ENCODE measurements at regions not wholly inside any gene's neighbourhood (a gene's known extent, or its start where the extent isn't known, plus 50 kb on each side); places are given as distances from the start of the nearest gene placed in this dataset.

DNA sequence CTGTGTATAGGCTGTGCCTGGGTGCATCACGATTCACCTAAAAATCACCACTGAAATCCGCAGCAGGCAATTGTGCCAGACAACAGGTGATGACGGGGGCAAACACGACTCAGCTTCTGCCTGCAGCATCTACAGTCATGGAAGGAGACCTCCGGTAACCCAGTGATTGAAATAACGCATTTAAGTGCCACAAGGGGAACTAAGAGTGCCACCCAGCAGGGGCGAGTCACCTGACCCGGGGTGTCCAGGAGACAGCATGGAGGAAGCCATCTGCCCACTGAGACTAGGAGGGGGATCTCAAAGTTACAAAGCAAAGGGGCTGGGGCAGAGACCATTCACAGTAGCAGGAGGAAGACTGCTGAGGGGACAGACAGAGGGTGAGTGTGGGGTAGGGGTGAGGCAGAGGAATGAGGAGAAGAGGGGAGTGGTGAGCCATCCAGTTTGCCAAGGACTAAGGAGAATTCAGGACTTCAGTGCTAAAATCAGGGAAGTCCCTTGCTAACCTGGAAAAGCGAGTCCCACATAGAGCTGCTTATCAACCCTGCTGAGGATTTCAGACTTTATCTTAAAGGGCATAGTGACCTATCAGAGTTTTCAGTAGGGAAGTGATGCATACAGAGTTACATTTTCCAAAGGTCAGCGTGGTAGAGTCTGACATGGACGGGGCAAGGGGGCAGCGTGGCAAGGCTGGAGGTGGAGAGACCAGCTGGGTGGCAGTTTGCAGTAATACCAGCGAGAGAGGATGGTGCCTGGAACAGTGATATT lies 256.7 kb upstream of the HES1 start:
- no peak for DNase-seq

DNA sequence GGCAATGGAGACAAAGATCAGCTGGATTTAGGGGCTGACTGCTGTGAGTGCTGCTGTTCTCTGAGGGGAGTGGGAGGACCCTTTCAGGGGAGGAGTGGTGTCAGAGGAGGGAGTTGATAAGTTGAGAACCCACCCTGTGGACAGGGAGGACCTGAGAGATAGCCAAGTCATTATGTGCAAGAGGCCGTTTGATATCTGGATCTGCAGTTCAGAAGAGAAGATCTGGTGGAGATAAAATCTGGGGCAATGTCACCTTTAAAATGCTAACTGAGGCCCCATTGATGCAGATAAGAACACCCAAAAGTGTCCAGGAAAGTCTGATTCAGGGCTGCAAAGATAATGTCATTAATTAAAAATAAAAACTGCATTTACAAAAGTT lies 256.1 kb upstream of the HES1 start:
- no peak for DNase-seq

DNA sequence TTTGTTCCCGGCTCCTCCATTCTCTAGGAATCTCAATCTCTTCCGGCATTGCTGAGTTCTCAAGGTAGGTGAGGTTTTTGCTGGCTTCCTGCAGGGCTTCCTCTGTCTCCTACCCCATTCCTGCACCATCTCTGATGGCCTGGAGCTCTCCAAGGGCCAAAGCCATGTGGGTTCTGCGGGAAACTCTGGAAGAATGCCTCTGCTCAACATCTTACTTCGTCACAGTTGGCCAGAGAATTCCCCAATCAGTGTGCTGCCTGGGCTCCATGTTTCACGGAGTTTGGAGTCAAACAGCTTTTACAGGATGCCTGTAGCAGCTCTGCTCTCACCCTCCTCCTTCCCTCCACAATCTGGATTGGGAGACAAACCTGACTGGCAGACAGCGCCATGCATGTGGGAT lies 253.9 kb upstream of the HES1 start:
- DNase-seq: no peak

DNA sequence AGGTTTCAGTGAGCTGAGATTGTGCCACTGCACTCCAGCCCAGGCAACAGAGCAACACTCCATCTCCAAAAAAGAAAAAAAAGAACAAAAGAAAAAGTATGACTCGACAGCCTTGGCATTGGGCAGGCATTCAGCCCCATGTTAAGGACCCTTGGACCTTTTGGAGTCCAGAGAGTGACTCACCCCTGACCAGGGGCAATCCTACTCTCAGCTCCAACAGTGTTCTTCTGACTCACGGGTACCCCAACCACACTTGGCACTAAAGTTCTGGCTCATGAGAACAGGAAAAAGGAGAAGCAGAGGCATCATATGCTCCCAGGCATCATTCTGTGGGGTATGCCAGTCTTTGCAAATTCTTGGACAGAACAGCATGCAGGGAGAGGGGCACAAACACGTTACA lies 252.4 kb upstream of the HES1 start:
- DNase-seq: no peak

DNA sequence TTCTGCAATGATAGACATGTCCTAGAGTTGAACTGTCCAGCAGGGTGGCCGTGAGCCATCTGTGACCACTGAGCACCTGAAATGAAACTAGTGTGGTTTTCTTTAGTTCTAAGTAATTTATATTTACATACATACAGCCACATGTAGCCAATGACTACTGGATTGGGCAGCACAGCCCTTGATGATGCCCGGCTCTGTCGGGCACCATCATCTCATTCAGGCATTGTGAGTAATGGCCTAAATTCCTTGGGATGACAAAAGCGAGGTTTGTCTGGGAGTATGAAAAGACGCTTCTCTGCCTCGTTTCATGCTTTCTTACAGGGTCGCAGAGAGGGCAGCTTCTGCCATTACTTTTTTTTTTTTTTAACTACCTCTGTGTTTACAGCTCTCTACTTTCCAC lies 251.9 kb upstream of the HES1 start:
- no peak for DNase-seq

DNA sequence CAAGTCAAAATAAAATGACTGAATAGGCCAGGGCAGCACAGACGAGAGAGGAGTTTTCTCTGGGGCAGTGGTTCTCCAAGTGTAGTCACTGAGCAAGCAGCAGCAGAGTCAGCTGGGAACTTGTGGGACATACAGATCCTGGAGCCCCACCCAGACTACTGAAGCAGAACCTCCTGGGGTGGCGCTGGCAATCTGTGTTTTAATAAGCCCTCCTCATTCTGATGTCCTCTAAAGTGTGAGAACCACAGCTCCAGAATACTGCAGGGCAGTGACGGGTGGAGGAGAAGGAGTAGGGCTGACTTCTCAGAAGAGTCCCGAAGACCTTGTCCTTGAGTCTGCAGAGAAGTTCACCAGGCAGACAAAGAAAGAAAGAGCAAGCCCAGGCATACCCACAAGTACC lies 251.3 kb upstream of the HES1 start:
- DNase-seq: no peak

DNA sequence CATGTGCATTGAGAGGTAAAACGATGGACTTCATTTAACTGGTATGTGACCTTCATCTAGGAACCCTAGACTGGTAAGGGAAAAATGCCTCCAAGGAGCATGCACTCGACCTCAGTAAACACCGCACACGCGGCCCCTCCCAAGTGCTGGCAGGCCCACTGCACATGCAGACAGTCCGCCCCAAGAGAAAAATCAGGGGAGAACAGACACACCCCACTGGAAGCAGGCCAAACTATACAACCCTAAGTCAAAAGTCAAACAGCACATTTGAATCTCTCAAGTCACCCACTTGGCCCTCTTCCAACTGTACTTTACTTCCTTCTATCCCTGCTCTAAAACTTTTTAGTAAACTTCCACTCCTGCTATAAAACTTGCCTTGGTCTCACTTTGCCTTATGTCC lies 250.1 kb upstream of the HES1 start:
- no peak for DNase-seq

DNA sequence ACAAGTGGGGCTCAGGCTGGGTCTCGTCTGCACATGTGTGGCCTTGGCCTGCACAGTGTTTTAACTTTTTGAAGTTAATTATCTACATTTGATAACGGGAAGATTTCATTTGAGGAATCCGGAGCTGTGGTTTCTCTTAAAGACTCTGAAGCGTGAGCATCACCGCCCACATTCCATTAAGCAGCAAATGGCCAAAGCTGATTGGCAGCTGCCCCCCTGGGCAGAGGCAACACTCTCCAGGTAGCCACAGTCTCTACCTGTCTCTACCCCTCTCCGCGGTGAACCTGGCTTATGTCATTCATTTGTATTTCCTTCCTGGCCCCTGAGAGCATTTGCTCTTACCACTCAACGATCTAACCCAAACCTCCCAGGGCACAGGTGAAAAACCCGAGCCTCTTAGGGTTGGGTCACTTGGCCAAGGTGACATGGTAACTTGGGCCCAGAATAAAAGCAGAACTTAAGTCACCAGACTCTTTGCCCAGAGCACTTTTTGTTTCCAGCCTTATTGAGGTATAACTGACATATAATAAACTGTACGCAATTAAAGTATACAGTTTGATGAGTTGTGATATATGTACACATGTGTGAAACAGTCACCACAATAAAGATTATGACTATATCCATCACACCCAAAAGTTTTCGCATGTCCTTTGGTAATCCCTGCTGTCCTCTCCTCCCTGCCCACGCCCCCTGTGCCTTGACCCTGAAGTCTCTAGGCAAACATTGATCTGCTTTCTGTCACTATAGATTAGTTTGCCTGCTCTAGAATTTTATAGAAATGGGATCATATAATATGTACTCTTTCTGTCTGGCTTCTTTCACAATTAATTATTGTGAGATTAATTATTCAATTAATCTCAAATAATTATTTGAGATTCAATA lies 245.7 kb upstream of the HES1 start:
- no peak for DNase-seq

DNA sequence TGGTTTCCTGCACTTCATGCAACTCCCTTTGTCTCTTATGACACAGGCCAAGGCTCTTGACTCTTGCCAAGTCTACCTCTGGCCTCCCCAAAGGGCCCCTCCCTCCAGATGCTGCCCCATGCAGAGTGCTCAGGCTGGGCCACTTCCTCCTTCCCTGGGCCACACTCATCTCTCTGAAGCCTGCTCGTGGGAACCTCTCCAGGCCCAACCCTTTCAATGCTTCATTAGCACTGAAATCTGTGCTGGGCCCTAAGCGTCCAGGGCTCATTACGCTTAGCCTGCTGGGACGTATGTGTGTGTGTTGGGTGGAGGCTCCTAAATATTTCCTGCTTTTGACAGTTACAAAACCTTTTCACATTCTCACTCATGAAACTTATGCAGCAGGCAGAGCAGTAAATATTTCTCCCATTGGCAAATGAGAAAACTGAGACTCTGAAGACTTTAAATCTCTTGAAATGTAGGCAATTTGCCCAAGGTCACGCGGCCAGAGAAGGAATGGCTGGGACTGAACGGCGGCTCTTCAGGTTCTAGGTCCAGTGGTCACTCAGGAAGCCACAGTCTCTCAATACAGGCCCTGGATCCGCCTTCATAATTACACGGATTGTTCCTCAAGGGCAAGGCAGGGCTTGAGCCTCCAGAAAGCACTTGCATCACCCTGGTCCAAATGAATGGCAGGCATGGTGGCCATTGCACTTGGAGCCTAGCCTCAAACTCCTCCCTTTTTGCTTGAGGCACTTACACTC lies 241.7 kb upstream of the HES1 start:
- no peak for DNase-seq

DNA sequence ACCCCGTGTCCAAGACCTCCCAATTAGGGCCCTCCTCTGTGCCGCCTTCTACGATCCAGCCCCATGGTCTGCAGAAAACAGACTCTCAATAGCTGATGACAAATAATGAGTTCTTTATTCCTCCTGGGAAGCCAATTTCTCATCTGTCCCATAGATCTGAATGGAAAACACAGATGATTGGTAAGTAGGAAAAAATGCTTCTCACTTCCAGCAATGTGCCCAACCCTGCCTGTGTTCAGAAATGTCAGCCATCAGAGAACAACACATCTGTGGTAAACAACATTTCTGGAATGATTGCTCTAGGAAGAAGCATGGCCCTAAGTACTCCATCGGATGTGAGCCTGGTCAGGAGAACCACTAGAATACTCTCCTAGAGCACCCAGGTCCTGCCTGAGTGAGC lies 240.5 kb upstream of the HES1 start:
- DNase-seq: no peak

DNA sequence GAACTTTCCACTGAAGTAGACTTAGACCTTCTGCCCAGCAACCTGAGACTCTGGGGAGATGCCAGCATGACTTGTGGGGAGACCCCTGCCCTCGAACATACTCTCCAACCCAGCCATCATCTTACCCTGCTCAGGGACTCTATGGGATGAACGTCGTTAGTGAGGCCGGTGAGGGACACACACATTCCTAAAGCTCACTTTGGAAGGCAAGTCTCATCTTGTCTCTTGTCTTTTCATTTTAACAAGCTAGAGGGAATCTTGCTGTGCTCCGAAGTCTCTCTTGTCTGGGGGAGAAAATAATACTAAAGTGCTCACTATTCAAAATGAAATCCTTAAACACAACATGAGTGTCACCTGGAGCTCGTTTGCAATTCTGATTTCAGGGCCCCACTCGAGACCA lies 239.5 kb upstream of the HES1 start:
- DNase-seq: no peak

DNA sequence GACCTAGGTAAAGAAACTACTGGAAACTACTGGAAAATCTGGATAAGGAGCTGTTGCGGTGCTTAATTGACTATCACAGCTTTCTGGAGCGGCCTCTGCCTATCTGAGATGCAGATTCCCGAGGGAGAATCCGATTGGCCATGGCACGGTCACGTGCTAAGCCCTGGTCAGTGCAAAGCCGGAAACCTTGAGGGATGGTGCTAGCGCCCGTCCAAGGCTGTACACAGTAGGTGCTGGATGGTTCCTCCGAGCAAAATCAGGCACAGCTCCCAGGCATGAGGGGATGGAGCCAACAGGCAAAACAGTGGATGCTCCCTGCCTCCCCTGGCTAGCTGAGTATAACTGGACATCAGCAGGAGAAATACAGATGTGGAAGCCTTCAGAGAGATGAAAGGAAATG lies 238.7 kb upstream of the HES1 start:
- no peak for DNase-seq

DNA sequence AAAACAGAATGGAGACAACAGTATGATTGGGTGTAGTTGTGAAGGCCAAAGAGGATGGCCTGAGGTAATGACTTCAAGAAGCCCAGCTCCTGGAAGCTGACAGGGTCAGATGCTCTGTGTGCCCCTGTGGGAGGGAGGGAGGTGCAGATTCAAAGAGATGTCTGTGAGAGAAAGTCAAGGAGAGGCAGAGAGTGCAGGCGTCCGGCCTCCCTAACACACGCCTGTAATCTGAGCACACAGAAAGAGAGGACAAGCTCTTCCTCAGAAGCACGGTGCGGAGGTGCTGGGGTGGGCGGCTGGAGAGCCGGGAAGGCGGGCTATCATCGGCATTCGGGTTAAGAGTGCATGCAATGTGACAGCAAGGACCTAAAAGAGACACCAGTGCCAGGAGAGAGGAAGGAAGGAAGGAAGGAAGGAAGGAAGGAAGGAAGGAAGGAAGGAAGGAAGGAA lies 238.2 kb upstream of the HES1 start:
- no peak for DNase-seq

DNA sequence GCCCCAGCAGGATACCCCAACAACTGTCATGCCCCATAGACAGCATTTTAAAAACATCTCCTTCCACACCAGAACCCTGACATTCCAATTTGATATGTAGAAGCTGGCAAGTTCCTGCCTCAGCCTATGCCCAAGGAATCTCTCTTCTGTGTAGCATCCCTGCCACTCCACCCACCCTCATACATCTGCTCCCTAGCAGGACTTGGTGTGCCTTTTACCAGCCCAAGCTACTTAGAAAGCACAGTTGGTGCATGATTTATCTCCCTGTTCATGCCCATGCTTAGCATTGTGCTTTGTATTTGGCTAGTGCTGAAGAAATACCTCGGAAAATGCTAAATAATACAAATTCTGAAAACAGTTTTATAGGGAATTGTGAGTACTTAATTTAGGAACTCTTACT lies 236.9 kb upstream of the HES1 start:
- DNase-seq: no peak

DNA sequence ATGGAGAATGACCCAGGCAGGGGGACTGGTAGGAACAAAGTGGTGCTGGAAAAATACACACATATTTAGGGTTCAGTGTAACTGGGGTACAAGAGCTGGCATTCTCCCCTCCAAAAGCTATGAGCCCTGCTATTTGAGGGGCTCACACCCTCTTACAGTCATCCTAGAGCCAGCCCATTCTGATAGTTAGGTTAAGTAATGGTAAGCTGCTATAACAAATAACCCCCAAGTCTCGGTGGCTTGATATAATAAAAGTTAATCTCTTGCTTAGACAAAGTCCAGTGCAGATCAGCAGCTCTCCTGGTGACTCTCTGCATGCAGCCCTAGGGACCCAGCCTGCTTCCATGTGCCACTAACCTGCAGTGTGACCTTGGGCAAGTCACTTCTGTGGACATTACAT lies 234.9 kb upstream of the HES1 start:
- DNase-seq: no peak

DNA sequence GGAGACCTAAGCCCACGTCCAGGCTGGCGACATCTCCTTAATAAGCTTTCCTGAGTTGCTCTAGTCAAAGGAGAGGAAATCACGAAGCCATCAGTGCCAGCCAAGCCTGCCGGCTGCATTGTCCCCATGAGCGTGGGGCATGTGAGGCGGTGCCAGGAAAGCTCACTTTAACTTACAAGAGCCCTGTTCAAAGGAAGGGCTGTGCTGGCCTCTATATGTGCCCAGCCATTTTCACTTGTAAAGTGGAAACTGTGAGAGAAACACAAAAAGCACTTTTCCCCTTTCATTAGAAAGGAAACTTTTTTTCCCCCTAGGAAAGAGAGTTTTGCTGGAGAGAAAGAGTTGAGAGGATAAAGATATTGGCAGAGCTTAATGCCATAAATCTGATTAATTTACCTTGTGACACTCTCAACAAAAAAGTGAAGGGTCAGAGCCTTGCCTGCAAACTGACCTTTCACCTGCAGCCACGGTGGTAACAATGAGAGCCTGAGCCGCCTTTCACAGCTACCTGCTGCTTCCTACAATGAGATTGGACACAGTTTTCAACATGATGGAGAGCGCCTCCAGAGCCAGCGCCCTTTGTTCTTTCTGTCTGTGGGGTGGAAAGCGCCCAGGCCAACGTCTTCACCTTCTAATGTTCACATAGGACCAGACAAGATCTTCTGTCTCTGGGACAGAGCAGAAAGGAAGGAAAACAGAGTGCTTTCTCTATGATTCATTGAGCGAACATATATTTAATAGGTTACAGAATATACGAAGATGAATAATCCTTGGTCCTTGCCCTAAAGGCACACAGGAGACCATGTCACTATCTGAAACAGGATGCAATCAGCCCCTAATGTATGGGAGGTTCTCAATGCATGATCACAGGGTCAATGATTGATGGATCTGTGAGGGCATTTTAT lies 233.1 kb upstream of the HES1 start:
- DNase-seq: no peak

DNA sequence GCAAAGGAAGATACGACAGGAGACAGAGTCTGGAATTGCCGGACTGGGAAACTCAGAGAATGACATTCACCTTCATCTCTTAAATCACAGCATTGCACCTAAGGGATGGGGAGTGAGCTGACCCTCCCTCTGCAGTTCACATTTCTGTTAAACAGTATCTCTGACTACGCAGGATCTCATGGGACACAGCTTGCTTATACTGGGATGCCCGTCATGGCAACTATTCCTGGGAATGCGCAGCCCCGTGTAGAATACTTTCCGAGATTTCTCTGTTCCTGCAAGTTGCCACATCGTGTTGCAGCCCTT lies 232.5 kb upstream of the HES1 start:
- no peak for DNase-seq

DNA sequence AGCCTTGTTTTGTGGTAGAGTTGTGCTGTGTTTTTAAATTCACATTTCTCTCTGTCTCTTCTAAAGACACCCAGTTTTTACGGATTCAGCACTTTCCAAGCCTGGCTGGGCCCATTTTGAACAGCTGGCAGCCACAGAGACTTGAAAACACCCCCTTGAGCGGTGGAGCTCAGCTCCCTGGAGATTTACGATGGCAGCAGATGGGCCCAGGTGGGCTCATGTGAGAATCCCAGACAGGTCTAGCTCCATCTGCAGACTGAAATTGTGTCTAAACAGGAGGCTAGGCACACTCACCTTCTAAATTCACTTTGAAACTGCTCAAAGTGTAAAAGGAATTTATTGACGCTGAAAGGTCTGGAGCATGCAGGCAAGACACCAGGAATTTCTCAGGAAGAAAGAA lies 232.0 kb upstream of the HES1 start:
- no peak for DNase-seq

DNA sequence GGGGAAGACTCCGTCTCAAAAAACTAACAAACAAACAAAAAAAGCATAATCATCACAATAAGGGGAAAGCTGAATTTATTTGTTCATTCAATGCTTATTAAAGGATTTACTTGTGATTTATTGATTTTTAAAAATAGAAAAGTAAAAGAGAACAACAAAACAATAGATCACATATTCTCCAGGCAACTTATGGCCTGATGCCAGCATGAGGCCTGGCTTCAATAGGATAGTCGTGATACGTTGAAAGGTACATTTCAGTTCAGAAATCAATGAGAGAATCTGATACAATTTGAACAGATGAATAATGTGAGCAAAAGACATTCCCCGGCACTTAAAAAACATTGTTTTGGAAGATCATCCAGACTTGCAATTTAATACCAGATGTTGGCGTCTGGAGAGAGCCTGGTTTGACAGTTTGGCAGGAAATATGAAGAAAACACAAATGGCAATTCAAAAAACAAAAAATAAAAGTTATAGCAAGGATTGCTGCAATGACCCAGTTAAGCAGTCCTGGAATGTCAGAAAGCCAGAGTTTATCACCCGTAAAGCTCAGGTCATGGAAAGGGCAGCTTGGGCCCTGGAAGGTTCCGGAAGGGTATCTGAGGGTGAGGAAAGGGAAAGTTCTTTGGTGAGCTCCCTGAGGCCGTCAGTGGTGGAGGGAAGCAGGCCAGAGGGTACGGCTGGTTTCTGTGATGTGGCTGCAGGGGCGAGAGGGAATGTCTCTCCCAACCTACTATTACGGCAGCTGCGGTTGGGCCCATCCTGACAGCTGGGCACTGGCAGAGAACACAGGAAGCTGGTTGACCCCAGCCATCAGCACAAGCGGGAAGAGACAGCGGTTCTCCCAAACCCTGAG lies 230.2 kb upstream of the HES1 start:
- no peak for DNase-seq

DNA sequence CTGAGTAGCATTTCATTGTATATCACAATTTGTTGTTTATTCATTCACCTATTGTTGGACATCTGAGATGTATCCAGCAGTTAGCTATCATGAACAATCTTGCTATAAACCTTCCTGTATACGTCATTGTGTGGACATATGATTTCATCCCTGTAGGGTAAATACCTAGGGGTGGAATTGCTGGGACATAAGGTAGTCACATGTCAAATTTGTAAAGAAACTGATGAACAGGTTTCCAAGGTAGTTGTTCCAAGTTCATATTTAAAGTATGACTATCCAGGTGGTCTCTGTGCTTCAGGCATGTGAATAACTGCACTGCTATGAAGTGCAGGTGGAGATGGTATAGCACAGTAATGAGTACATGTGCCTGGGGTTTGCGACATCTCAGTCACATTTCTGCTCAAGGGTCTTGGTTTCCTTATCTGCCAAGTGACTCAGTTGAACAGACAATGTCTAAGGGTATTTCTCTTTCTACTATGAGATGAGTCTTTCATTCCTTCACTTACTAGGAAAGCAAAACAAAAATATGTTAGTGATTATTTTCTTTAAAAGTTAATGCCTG lies 229.0 kb upstream of the HES1 start:
- DNase-seq: no peak

DNA sequence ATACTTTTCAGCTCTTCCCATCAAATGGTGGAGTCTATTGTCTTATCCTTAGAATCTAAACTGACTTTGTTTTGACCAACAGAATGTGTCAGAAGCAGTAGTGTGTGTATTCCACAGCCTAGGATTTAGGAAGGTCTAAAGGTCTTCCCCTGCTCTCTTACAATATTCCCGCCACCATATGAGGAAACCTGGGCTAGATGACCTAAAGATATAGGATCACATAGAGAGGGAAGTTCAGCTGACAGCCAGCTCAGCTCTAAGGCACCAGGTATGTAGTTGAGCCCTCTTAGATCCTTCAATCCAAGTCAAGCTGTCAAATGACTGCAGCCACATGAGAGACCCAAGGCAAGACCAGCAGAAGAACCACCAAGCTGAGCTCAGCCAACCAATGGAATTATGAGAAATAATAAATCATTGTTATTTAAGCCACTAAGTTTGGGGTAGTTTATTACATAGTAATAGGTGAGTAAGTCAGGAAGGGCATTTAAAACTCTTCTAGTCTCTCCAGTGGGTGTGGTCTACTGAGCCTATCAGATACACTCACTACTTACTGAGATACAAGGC lies 227.7 kb upstream of the HES1 start:
- DNase-seq: no peak

All from stimulated activated CD4-positive, alpha-beta T cell treated with anti-CD3 and anti-CD28 coated beads, Interleukin-2, amount 100 ng/mL, for 24 hours (primary cell).